SK-N-SH (cell line): ENCODE measurements at regions not wholly inside any gene's neighbourhood (a gene's known extent, or its start where the extent isn't known, plus 50 kb on each side); places are given as distances from the start of the nearest gene placed in this dataset.

Experiments used
- CTCF ChIA-PET: fragments of 300-600, 350-600 bp; formaldehyde crosslinking; extraction: SDS; loops from one replicate; lab custom pipeline; 2021; lab: Yijun Ruan, JAX
- POLR2A ChIA-PET: fragments of 350-600 bp; sonication (Branson Sonifier 250); formaldehyde crosslinking; extraction: SDS; loops from one replicate; lab custom pipeline; 2020; ENCODE audit warnings: antibody characterized with exemption, inconsistent platforms; lab: Yijun Ruan, JAX
- DNase-seq: peaks from one replicate; pipeline ENCODE4 v3.0.0; 2012
- H2AFZ ChIP-seq: fragments of 200-600 bp; sonication (generic); 2 replicates; pipeline ENCODE4 v1.8.1; 2016; ENCODE audit warnings: antibody characterized with exemption, mild to moderate bottlenecking, low read depth
- H3F3A ChIP-seq: fragments of 200-600 bp; sonication (generic); replicated peaks from 2 replicates; pipeline ENCODE3; 2016; ENCODE audit warnings: antibody characterized with exemption, mild to moderate bottlenecking; ENCODE audit not compliant: insufficient read depth
- H3K27ac ChIP-seq, 2 experiments: fragments of 200-500 bp in 1 of 2; fragments of 200-600 bp in 1 of 2; sonication (Bioruptor generic) in 1 of 2; sonication (generic), shearing (Covaris generic) in 1 of 2; 2 replicates each; pipeline versions ENCODE4 v1.5.1 to v1.6.1; 2014 to 2016; ENCODE audit warnings: low read depth in 2 of 2, inconsistent platforms in 1 of 2, low read length in 1 of 2, mild to moderate bottlenecking in 1 of 2, mixed read lengths in 1 of 2
- H3K27me3 ChIP-seq: fragments of 200-600 bp; sonication (generic), shearing (Covaris generic); 2 replicates; pipeline ENCODE4 v1.6.1; 2016; ENCODE audit warnings: mixed run types; ENCODE audit not compliant: insufficient read depth
- H3K36me3 ChIP-seq, 2 experiments: fragments of 200-500 bp in 1 of 2; fragments of 200-600 bp in 1 of 2; sonication (Bioruptor generic) in 1 of 2; sonication (generic) in 1 of 2; replicated peaks in 1 of 2; 2 replicates each; pipeline versions ENCODE3 to v1.5.1; 2014 to 2016; ENCODE audit warnings: low read length in 1 of 2, mild to moderate bottlenecking in 1 of 2; ENCODE audit not compliant: insufficient read depth in 2 of 2, control insufficient read depth in 1 of 2
- H3K4me1 ChIP-seq, 2 experiments: fragments of 200-500 bp in 1 of 2; fragments of 200-600 bp in 1 of 2; sonication (Bioruptor generic) in 1 of 2; sonication (generic), shearing (Covaris generic) in 1 of 2; 2 replicates each; pipeline versions ENCODE4 v1.5.1 to v1.6.1; 2014 to 2016; ENCODE audit warnings: low read depth in 1 of 2, low read length in 1 of 2, mixed run types in 1 of 2; ENCODE audit not compliant: insufficient read depth in 2 of 2, control insufficient read depth in 1 of 2
- H3K4me2 ChIP-seq: fragments of 200-600 bp; sonication (generic), shearing (Covaris generic); 2 replicates; pipeline ENCODE4 v1.6.1; 2017; ENCODE audit warnings: mixed run types
- H3K4me3 ChIP-seq, 2 experiments: fragments of 200-500 bp in 1 of 2; fragments of 200-600 bp in 1 of 2; sonication (Bioruptor generic) in 1 of 2; sonication (generic), shearing (Covaris generic) in 1 of 2; 2 replicates each; pipeline versions ENCODE4 v1.5.1 to v1.8.1; 2014 to 2016; ENCODE audit warnings: low read depth in 2 of 2, inconsistent platforms in 1 of 2, low read length in 1 of 2, mild to moderate bottlenecking in 1 of 2, mixed read lengths in 1 of 2, moderate library complexity in 1 of 2
- H3K79me2 ChIP-seq: fragments of 200-600 bp; sonication (generic); 2 replicates; pipeline ENCODE4 v1.8.1; 2017; ENCODE audit warnings: mild to moderate bottlenecking; ENCODE audit not compliant: insufficient read depth
- H3K9ac ChIP-seq: fragments of 200-600 bp; sonication (generic); 2 replicates; pipeline ENCODE4 v1.6.1; 2017; ENCODE audit warnings: mixed run types
- H3K9me2 ChIP-seq: fragments of 200-600 bp; sonication (generic); 2 replicates; pipeline ENCODE4 v1.6.1; 2017; ENCODE audit warnings: mixed run types
- H3K9me3 ChIP-seq: fragments of 200-600 bp; sonication (generic); 2 replicates; pipeline ENCODE4 v1.6.1; 2017; ENCODE audit warnings: mixed run types, mild to moderate bottlenecking, moderate library complexity
- H4K20me1 ChIP-seq: fragments of 200-600 bp; sonication (generic); 2 replicates; pipeline ENCODE4 v1.6.1; 2017; ENCODE audit warnings: mild to moderate bottlenecking, mixed run types; ENCODE audit not compliant: insufficient read depth
- CHD2 ChIP-seq: fragments of 150-350 bp; IDR thresholded peaks from 2 replicates; pipeline ENCODE4 v1.6.1; 2018; ENCODE audit warnings: low read length; ENCODE audit not compliant: partially characterized antibody
- EP300 ChIP-seq, 2 experiments: IDR thresholded peaks; 2 replicates each; pipeline versions ENCODE4 v1.4.0 to v1.6.1; 2012; ENCODE audit warnings: borderline replicate concordance in 1 of 2, low read depth in 1 of 2, low read length in 1 of 2
- FOSL2 ChIP-seq: IDR thresholded peaks from 2 replicates; pipeline ENCODE4 v1.4.0; 2012; ENCODE audit warnings: low read depth, mild to moderate bottlenecking, moderate library complexity, borderline replicate concordance
- FOXJ3 ChIP-seq: sonication (generic); formaldehyde crosslinking; IDR thresholded peaks from 2 replicates; pipeline ENCODE4 v1.5.1; 2020; ENCODE audit warnings: mild to moderate bottlenecking, missing genetic modification reagents
- JUND ChIP-seq: IDR thresholded peaks from 2 replicates; pipeline ENCODE4 v1.4.0; 2012
- MAX ChIP-seq: IDR thresholded peaks from 2 replicates; pipeline ENCODE4 v1.4.0; 2012; ENCODE audit warnings: low read depth
- MEF2A ChIP-seq: IDR thresholded peaks from 2 replicates; pipeline ENCODE4 v1.4.0; 2012; ENCODE audit warnings: low read depth, borderline replicate concordance
- MXI1 ChIP-seq: IDR thresholded peaks from 2 replicates; pipeline ENCODE4 v1.6.1; 2012; ENCODE audit warnings: mild to moderate bottlenecking, low read depth, low read length, improper control_type of control experiment
- RAD21 ChIP-seq: IDR thresholded peaks from 2 replicates; pipeline ENCODE4 v1.6.1; 2012; ENCODE audit warnings: mild to moderate bottlenecking, low read length
- RCOR1 ChIP-seq: fragments of 150-350 bp; IDR thresholded peaks from 2 replicates; pipeline ENCODE4 v1.6.1; 2017; ENCODE audit warnings: antibody characterized with exemption, low read length
- REST ChIP-seq: IDR thresholded peaks from 2 replicates; pipeline ENCODE4 v1.6.1; 2012; ENCODE audit warnings: mild to moderate bottlenecking, low read depth, low read length, moderate library complexity
- RXRA ChIP-seq: IDR thresholded peaks from 2 replicates; pipeline ENCODE4 v1.4.0; 2012; ENCODE audit warnings: low read depth, mild to moderate bottlenecking, borderline replicate concordance
- SIN3A ChIP-seq: IDR thresholded peaks from 2 replicates; pipeline ENCODE4 v1.6.1; 2012; ENCODE audit warnings: low read depth, mild to moderate bottlenecking, low read length, moderate library complexity, borderline replicate concordance
- TEAD4 ChIP-seq: IDR thresholded peaks from 2 replicates; pipeline ENCODE4 v1.4.0; 2012; ENCODE audit warnings: mild to moderate bottlenecking, borderline replicate concordance; ENCODE audit not compliant: insufficient read depth
- YY1 ChIP-seq: IDR thresholded peaks from 2 replicates; pipeline ENCODE4 v1.4.0; 2012; ENCODE audit warnings: low read depth, mild to moderate bottlenecking
- WGBS: methylation state at CpG from one replicate; pipeline ENCODE4 v1.1.6; 2017; ENCODE audit warnings: low lambda C conversion rate; 5-methylcytosine and 5-hydroxymethylcytosine counted together

- no peak for TF ChIP-seq REST
- TF ChIP-seq MEF2A = no peak
- no peak for TF ChIP-seq RCOR1
- TF ChIP-seq FOXJ3 (CRISPR knock-in tag) = no peak
- TF ChIP-seq JUND = no peak
- TF ChIP-seq RAD21 = no peak
Measured at GRCh38 chr9:20197976-20198685, 409.3 kb upstream of the SLC24A2 start (continued).

GRCh38 chr9:20191228-20191840 lies 402.5 kb upstream of the SLC24A2 start:
- DNase-seq = no peak
- WGBS = 38% methylated on average over 4 of the region's 4 CpGs
- H3K9me2 ChIP-seq = no peaks in the 10 kb centered on the region
- 0 out of 2 replicates have a peak, but pooled peaks cover 4% of the 10 kb centered on the region for H3K9me3 ChIP-seq
- no peaks in the 10 kb centered on the region for H3K27me3 ChIP-seq
- POLR2A ChIA-PET = no interaction called here
- H3K9ac ChIP-seq = no peak overlapping the region
- no peak for TF ChIP-seq CHD2
- no peak for TF ChIP-seq FOXJ3 (CRISPR knock-in tag)
- TF ChIP-seq RXRA = no peak
- TF ChIP-seq EP300 (IDR thresholded peaks at IDR 0.05; ENCODE audit: borderline replicate concordance in 1 of 2, low read depth in 1 of 2, low read length in 1 of 2) = no peak
- TF ChIP-seq MEF2A = no peak
- no peak for TF ChIP-seq TEAD4
- TF ChIP-seq JUND = no peak
- TF ChIP-seq FOSL2 = no peak
- no peak for TF ChIP-seq RCOR1
- no peak for TF ChIP-seq MAX
- TF ChIP-seq MXI1 = no peak
- TF ChIP-seq YY1 = no peak
- no peak for TF ChIP-seq SIN3A
- H3K36me3 ChIP-seq = no peaks in the 10 kb centered on the region
- no peaks in the 10 kb centered on the region for H3K4me1 ChIP-seq
- H4K20me1 ChIP-seq = no peaks in the 10 kb centered on the region
- no peaks in the 10 kb centered on the region for H3F3A ChIP-seq
- H3K27ac ChIP-seq = no peak overlapping the region
- CTCF ChIA-PET = interaction anchor here (2.1 kb wide), 1 partner anchor 10 kb away, joined by 5 read pairs; no protein-coding TSS in a partner anchor
- no peaks in the 10 kb centered on the region for H3K79me2 ChIP-seq
- H2AFZ ChIP-seq = no peak overlapping the region
- no peak overlapping the region for H3K4me2 ChIP-seq
- no peak overlapping the region for H3K4me3 ChIP-seq
